HG02571 (cell line): ENCODE measurements at regions not wholly inside any gene's neighbourhood (a gene's known extent, or its start where the extent isn't known, plus 50 kb on each side); places are given as distances from the start of the nearest gene placed in this dataset.
"Not testable (repeated sequence)": the region's sequence is repeated elsewhere in the genome, so short reads cannot be mapped to it uniquely, and the experiment has no call there.

Source experiments
- ATAC-seq: cut with Tn5 transposase; IDR thresholded peaks from one replicate; pipeline ENCODE4 v1.9.1; 2021; ENCODE audit warnings: mild to moderate bottlenecking, moderate library complexity; ENCODE audit not compliant: unreplicated experiment

DNA sequence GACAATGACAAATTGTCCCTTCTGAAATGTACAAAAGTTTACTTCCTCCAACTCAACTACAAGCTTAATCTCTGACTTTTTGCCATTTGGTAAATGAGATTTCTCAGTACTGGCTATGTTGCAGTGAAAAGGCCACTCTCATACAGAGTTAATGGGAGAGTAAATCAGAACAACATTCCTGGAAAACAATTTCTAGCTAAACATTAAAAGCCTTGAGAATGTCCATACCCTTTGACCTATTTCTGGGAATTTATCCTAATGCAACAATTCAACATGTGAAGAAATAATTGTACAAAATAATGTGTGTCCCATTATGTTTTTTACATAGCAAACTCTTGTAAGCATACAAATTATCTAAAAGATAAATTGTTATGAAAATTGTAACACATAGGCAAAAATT lies 56.3 kb upstream of the SPEF2 start:
- no peak for ATAC-seq

GRCh38 chr5:35557748-35558147 lies 59.9 kb upstream of the SPEF2 start:
- no peak for ATAC-seq

DNA sequence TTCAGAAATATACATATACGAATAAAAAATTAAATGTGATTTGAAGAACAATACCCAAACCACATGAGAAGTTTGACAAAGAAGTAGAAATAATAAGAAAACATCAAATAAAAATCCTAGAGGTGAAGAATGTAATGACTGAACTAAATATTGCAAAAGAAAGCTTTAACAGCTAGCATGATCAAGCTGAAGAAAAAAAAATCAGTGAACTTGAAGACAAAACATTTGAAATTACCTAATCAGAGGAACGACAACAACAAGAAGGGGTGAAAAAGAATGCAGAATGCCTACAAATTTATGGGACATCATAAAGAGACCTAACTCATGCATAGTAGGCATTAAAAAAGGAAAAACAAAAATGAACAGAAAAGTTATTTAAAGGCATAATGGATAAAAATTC lies 60.5 kb upstream of the SPEF2 start:
- ATAC-seq: no peak

- ATAC-seq: no peak
Observed at GRCh38 chr5:35554016-35554415, 63.6 kb upstream of the SPEF2 start.

DNA sequence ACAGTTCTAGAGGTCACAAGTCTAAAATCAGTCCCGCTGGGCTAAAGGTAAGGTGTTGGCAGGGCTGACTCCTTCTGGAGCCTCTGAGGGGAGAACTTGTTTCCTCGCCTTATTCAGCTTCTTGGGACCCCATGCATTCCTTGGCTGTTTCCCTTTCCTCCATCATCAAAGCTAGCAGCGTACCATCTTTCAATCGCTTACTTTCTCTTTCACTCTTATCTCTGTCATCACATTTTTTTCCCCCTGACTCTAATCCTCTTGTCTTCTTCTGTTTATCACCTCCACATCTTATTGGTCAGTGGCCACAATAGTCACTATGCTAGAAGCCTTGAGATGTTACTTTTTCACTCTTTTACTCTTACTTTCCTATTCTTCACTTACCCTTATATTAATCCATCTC lies 72.5 kb upstream of the SPEF2 start:
- ATAC-seq: no peak

- ATAC-seq: no peak
Observed at GRCh38 chr5:35543408-35543807, 74.3 kb upstream of the SPEF2 start.

DNA sequence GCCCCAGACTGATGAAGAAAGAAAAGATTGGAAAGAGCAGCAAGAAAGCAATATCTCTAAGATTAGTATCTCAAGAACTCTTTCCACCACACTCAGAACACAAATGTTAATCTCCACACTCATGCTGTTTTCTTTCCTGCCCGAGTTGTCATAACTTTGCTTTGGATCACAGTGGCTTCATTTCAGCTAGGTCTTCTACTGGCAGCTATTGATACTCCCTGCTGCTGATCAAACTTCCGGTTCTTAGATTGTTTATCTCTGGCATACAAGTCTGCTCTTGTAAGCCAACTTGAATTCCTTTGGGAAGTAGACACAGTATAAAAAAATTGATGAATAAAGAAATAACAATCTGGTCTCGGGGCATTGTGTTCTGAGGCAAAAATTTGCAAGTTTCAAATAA lies 77.7 kb upstream of the SPEF2 start:
- no peak for ATAC-seq

GRCh38 chr5:35538198-35538931 lies 79.3 kb upstream of the SPEF2 start:
- ATAC-seq: no peak

DNA sequence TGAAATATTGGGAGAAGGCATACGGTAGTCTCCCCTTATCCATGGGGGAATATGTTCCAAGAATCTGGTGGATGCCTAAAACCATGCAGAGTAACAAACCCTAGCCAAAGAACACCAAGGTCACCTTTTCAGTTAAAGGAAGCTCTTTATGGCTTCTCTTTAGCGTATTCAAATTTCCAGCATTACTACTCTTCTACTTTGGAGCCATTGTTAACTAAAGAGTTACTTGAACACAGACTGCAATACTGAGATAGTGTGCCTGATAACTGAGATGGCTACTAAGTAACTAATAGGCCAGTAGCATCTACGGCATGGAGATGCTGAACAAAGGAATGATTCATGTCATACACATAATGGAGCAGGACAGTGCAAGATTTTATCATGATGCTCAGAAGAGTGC lies 84.5 kb upstream of the SPEF2 start:
- no peak for ATAC-seq

- ATAC-seq: not testable (repeated sequence)
Observed at GRCh38 chr5:35531553-35531952, 86.1 kb upstream of the SPEF2 start.

GRCh38 chr5:35518104-35518503 lies 99.6 kb upstream of the SPEF2 start:
- peak; percentile 82 for ATAC-seq

- no peak for ATAC-seq
Observed at GRCh38 chr5:35516271-35516670, 101.4 kb upstream of the SPEF2 start.

DNA sequence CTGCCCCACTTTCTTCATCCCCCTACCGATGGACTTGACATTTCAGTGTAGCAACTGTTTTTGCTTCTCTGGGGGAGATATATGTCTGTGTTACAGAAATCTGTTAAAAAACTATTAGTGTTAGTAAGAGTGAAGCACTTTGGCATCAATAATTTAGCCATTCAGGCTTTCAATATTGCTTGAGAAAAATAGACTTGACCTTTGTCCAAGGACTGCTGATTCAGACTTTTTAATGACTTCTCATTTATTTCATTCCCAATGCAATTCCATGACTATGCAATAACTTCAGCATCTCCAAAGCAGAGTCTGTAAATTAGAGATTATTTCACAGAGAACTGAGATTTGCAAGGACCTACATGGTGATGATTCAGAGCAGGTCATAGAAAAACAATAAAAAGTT lies 104.1 kb upstream of the SPEF2 start:
- ATAC-seq: no peak

GRCh38 chr5:35502206-35502605 lies 115.5 kb upstream of the SPEF2 start:
- ATAC-seq: no peak

DNA sequence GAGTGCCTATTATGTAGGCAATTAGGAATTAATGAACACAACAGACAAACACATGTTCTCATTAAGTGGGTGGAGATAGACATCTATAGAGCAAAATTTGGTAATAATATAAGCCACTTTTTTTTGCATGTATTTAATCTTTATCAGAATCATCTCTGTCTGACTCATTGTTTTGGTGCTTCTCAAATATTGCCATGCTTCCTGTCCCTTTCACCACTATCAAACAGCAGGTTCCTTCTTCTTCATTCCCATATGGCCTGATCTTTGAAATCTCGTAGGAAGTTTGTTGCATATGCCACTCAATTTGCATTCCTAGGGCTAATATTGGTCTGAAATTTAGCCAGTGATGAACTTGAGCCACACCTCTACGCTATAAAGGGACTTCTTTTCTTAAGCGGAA lies 128.9 kb upstream of the SPEF2 start:
- ATAC-seq: no peak

DNA sequence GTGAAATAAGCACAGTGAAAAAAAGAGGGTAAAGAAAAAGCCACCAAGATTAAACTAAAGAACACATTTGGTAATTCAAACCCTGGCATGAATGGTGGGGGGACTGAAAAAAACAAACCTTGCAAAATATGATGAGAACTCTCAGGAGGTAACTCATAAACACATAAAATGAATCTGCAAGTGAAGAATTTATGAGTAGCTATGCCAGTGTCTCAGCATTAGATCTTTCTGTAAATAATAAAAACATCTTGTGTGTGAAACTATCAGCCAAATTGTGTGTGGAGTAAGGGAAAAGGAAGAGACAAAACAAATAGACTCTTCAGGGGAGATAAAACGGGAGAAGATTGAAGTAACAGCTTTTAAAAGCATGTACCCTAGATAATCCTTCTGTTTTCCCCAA lies 129.6 kb upstream of the SPEF2 start:
- no peak for ATAC-seq

DNA sequence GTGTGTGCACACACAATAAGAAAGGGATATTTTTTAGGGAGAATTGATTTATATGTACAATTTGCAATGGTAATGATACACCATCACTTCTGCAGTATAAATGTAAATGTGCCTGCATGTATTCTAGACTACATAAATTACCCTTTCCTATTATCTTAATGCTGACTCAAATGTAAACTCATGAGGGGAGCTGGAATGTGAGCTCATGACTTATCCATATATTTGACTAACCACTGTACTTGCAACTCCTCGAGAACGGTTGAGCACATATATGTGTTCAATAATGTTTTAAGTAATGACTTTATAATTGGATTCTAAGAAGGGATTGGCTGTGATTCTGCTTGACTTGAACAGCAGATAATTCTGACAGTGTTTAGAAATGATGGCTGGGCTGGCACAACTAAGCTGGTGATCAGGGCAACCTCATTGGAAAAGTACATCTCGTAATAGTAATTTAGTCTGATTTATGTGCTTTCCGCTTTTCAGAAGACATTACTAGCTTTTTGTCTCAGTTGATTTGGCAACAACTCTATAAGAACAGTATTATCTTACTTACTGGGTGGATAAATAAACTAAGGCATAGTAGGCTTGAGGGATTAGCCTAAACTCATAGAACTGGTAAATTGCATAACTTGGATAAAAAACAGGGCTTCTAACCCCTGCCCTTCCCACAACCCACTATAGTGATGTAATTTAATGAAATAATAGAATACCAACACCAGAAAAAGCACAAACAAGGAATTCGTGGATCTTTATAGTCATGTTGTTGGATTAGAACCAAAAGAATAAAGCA lies 130.2 kb upstream of the SPEF2 start:
- ATAC-seq: no peak

GRCh38 chr5:35485487-35485886 lies 132.2 kb upstream of the SPEF2 start:
- no peak for ATAC-seq

GRCh38 chr5:35484241-35484640 lies 133.4 kb upstream of the SPEF2 start:
- no peak for ATAC-seq

DNA sequence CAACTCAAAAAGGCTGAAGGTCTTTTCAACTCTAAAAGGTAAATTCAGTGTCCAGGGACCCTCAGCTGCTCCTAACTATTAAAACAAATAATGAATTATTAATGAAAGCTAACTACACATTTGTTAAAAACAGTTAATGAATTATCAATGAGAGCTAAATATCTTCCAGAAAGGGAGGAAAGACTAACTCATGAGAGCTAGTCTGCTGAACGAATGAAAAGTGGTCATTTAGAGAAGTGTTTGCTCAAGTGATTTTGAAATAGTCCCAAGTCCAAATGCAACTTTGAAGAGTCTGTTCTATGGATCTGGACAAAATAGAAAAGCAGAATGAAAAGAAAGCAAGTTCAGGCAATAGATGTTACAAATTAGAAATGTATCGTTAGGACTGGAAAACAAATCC lies 133.9 kb upstream of the SPEF2 start:
- ATAC-seq: no peak

DNA sequence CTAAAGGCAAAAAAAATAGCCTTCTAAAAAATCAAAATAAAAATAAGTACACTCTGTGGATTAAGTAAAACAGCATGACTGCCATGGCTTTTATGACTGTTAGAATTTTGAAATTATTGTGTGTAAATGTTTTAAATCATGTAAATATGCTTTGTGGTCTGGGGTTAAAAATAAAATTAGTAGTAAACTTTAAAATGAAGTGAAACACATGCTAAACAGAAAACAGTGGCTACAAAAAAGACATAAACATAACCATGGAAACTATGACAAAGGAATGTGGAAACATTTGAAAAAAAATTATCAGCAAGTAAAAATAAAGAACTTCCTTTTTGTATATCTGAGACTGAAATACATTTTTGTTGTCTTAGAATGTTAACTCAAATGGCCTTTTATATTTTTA lies 134.5 kb upstream of the SPEF2 start:
- ATAC-seq: no peak

DNA sequence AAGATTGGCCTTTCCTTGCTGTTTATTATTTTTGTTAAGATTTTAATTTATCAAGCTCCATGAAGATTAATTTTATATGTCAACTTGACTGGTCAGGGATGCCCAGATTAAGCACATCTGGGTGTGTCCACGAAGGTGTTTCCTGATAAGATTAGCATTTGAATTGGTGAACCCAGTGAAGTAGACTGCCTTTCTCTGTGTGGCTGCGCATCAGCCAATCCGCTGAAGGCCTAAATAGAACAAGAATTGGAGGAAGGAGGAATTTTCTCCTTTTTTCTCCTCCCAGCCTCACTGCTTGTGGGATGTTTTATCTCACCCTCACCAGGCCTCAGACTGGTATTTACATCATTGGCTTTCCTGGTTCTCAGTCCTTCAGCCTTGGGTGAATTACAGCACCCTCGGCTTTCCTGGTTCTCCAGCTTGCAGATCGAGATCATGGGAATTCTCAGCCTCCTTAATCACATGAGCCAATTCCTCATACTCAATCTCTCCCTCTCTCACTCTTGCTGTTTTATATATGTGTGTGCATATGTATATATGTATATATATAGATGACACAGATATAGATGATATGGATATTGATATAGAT lies 135.4 kb upstream of the SPEF2 start:
- ATAC-seq: no peak
